H9 (cell line): ENCODE measurements at regions not wholly inside any gene's neighbourhood (a gene's known extent, or its start where the extent isn't known, plus 50 kb on each side); places are given as distances from the start of the nearest gene placed in this dataset.

ENCODE experiments used
- DNase-seq: peaks from one replicate; pipeline ENCODE4 v3.0.0-alpha.2; 2017
- H2AFZ ChIP-seq: one replicate; pipeline ENCODE4 v1.6.1; 2013; ENCODE audit warnings: mild to moderate bottlenecking, low read length, control low read depth, moderate library complexity
- H2AK5ac ChIP-seq: 2 replicates; pipeline ENCODE4 v1.6.1; 2013; ENCODE audit warnings: low read length, control low read depth, mixed read lengths; ENCODE audit not compliant: insufficient read length
- H2BK120ac ChIP-seq: one replicate; pipeline ENCODE4 v1.6.1; 2013; ENCODE audit warnings: low read depth, mild to moderate bottlenecking, low read length, control low read depth, inconsistent platforms; ENCODE audit not compliant: poor library complexity, severe bottlenecking
- H2BK12ac ChIP-seq: 2 replicates; pipeline ENCODE4 v1.6.1; 2013; ENCODE audit warnings: low read length, control low read depth, mixed read lengths, low read depth; ENCODE audit not compliant: insufficient read length
- H2BK15ac ChIP-seq: 2 replicates; pipeline ENCODE4 v1.6.1; 2013; ENCODE audit warnings: low read depth, low read length, control low read depth
- H2BK20ac ChIP-seq: one replicate; pipeline ENCODE4 v1.6.1; 2013; ENCODE audit warnings: low read depth, mild to moderate bottlenecking, low read length, control low read depth, inconsistent platforms; ENCODE audit not compliant: poor library complexity, severe bottlenecking
- H2BK5ac ChIP-seq: 2 replicates; pipeline ENCODE4 v1.6.1; 2013; ENCODE audit warnings: low read length, control low read depth, mixed read lengths; ENCODE audit not compliant: insufficient read length
- H3K14ac ChIP-seq: 2 replicates; pipeline ENCODE4 v1.6.1; 2013; ENCODE audit warnings: low read length, control low read depth; ENCODE audit not compliant: insufficient read depth
- H3K18ac ChIP-seq: 2 replicates; pipeline ENCODE4 v1.6.1; 2013; ENCODE audit warnings: low read depth, mild to moderate bottlenecking, mixed read lengths, low read length, control low read depth; ENCODE audit not compliant: insufficient read length
- H3K23ac ChIP-seq: 2 replicates; pipeline ENCODE4 v1.6.1; 2013; ENCODE audit warnings: low read length, control low read depth, mixed read lengths, low read depth; ENCODE audit not compliant: insufficient read length
- H3K23me2 ChIP-seq: 2 replicates; pipeline ENCODE4 v1.6.1; 2013; ENCODE audit warnings: low read depth, mild to moderate bottlenecking, mixed read lengths, low read length, control low read depth; ENCODE audit not compliant: insufficient read length, poor library complexity, severe bottlenecking
- H3K27ac ChIP-seq: 2 replicates; pipeline ENCODE4 v1.5.1; 2013; ENCODE audit warnings: low read length, control low read depth, mixed read lengths, low read depth; ENCODE audit not compliant: insufficient read length
- H3K27me3 ChIP-seq: 2 replicates; pipeline ENCODE4 v1.6.1; 2013; ENCODE audit warnings: low read length, control low read depth, inconsistent platforms; ENCODE audit not compliant: insufficient read depth
- H3K4ac ChIP-seq: 2 replicates; pipeline ENCODE4 v1.6.1; 2013; ENCODE audit warnings: low read depth, mild to moderate bottlenecking, control low read depth, inconsistent platforms, low read length, moderate library complexity
- H3K4me1 ChIP-seq: 2 replicates; pipeline ENCODE4 v1.6.1; 2013; ENCODE audit warnings: low read length, control low read depth, inconsistent platforms; ENCODE audit not compliant: insufficient read depth
- H3K4me2 ChIP-seq: 2 replicates; pipeline ENCODE4 v1.6.1; 2013; ENCODE audit warnings: low read length, control low read depth, mixed read lengths; ENCODE audit not compliant: insufficient read length, insufficient read depth
- H3K56ac ChIP-seq: 2 replicates; pipeline ENCODE4 v1.6.1; 2013; ENCODE audit warnings: low read depth, mild to moderate bottlenecking, mixed read lengths, low read length, control low read depth; ENCODE audit not compliant: insufficient read length
- H3K79me1 ChIP-seq: 2 replicates; pipeline ENCODE4 v1.6.1; 2013; ENCODE audit warnings: low read depth, mild to moderate bottlenecking, moderate library complexity, low read length, control low read depth, inconsistent platforms; ENCODE audit not compliant: insufficient read depth, poor library complexity, severe bottlenecking
- H3K79me2 ChIP-seq: 2 replicates; pipeline ENCODE4 v1.6.1; 2013; ENCODE audit warnings: low read length, control low read depth, inconsistent platforms; ENCODE audit not compliant: insufficient read depth
- H3K9ac ChIP-seq: 2 replicates; pipeline ENCODE4 v1.6.1; 2013; ENCODE audit warnings: low read length, control low read depth, mixed read lengths; ENCODE audit not compliant: insufficient read length; ENCODE audit errors: extremely low read depth
- H3K9me3 ChIP-seq: one replicate; pipeline ENCODE4 v1.6.1; 2013; ENCODE audit warnings: low read depth, low read length, inconsistent platforms; ENCODE audit not compliant: control insufficient read depth
- H3T11ph ChIP-seq: one replicate; pipeline ENCODE4 v1.6.1; 2013; ENCODE audit warnings: mild to moderate bottlenecking, low read length, control low read depth, inconsistent platforms
- H4K20me1 ChIP-seq: one replicate; pipeline ENCODE4 v1.6.1; 2013; ENCODE audit not compliant: control insufficient read depth, insufficient read length, insufficient read depth
- H4K5ac ChIP-seq: 2 replicates; pipeline ENCODE4 v1.6.1; 2013; ENCODE audit warnings: low read depth, mild to moderate bottlenecking, mixed read lengths, low read length, control low read depth; ENCODE audit not compliant: insufficient read length
- H4K8ac ChIP-seq: replicated peaks from 2 replicates; pipeline ENCODE4 v1.6.1; 2013; ENCODE audit warnings: low read length, control low read depth, mixed read lengths, low read depth; ENCODE audit not compliant: insufficient read length
- H4K91ac ChIP-seq: 2 replicates; pipeline ENCODE4 v1.6.1; 2013; ENCODE audit warnings: low read depth, mild to moderate bottlenecking, moderate library complexity, mixed read lengths, low read length, control low read depth; ENCODE audit not compliant: insufficient read length
- H3K27ac Mint-ChIP-seq, 3 experiments: 2 replicates in 2 of 3; 3 replicates in 1 of 3; pipeline ENCODE4 v1.8.0; 2020 to 2021; ENCODE audit warnings: mixed read lengths in 3 of 3, mild to moderate bottlenecking in 1 of 3, moderate library complexity in 1 of 3
- H3K27me3 Mint-ChIP-seq: 2 replicates; pipeline ENCODE4 v1.8.0; 2021; ENCODE audit warnings: low read depth, mild to moderate bottlenecking, moderate library complexity, mixed read lengths
- H3K36me3 Mint-ChIP-seq, 3 experiments: 2 replicates in 2 of 3; 3 replicates in 1 of 3; pipeline ENCODE4 v1.8.0; 2020 to 2021; ENCODE audit warnings: low read depth in 3 of 3, mixed read lengths in 3 of 3; ENCODE audit not compliant: insufficient read depth in 1 of 3
- H3K4me1 Mint-ChIP-seq, 2 experiments: 2 replicates each; pipeline ENCODE4 v1.8.0; 2020; ENCODE audit warnings: mixed read lengths in 2 of 2
- H3K4me3 Mint-ChIP-seq, 2 experiments: 2 replicates in 1 of 2; 3 replicates in 1 of 2; pipeline ENCODE4 v1.8.0; 2020 to 2021; ENCODE audit warnings: mild to moderate bottlenecking in 2 of 2, mixed read lengths in 2 of 2, moderate library complexity in 1 of 2
- H3K9me3 Mint-ChIP-seq, 2 experiments: 2 replicates in 1 of 2; 3 replicates in 1 of 2; pipeline ENCODE4 v1.8.0; 2020; ENCODE audit warnings: mild to moderate bottlenecking in 2 of 2, mixed read lengths in 2 of 2, moderate library complexity in 1 of 2
- WGBS: extraction: QIAGEN DNeasy Blood & Tissue Kit; methylation state at CpG from one replicate; pipeline ENCODE4 v1.1.7; 2013; ENCODE audit warnings: missing lambda C conversion rate, low lambda C conversion rate, mixed read lengths; ENCODE audit not compliant: insufficient read length; ENCODE audit errors: extremely low coverage; 5-methylcytosine and 5-hydroxymethylcytosine counted together
- TF ChIP-seq, protein P1 (sequence below): fragments of 200-600 bp; sonication (generic); conservative IDR thresholded peaks from 3 replicates; pipeline ENCODE4 v1.8.0; 2021; ENCODE audit warnings: antibody characterized with exemption, mild to moderate bottlenecking

DNA sequence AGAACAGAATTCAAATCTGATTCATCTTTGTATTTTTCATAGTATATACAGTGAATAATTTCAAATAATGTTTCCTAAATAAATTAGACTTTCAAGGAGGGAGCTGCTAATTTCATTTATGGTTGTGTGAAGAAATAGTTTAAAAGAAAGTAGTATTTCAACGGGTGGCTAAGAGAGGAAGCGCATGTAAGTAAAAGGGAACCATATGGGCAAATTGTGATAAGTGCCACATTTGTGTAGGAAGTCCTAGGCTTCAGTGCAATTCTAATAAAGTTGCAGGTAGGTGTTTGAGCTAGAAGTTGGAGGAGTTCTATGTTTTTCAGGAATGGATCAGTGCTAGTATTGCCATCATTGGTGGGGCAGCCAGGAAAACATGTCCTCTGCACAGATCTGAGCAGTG lies 178.8 kb upstream of the PRDM1 start:
- H3K27me3 ChIP-seq, result no peaks in the 10 kb centered on the region
- H4K8ac ChIP-seq, result no peak overlapping the region
- no peak overlapping the region for H3K27ac ChIP-seq
- H3K14ac ChIP-seq, result no peak overlapping the region
- no peak overlapping the region for H2BK20ac ChIP-seq
- no peaks in the 10 kb centered on the region for H3K23me2 ChIP-seq
- no peak overlapping the region for H3K23ac ChIP-seq
- H2AFZ ChIP-seq, result no peak overlapping the region
- Mint-ChIP-seq H3K27ac (no peak overlapping the region), H3K9me3 (no peaks in the 10 kb centered on the region), H3K36me3 (no peaks in the 10 kb centered on the region; a peak in 1 of 7 replicates), H3K4me3 (no peak overlapping the region), H3K27me3 (no peaks in the 10 kb centered on the region; the same call in 1 of the 2 replicates), H3K4me1 (no peaks in the 10 kb centered on the region)
- no peak overlapping the region for H2BK12ac ChIP-seq
- no peaks in the 10 kb centered on the region for H3K4me1 ChIP-seq
- no peak overlapping the region for H3K4ac ChIP-seq
- WGBS, result 100% methylated on average over 1 of the region's 2 CpGs
- H2BK15ac ChIP-seq, result no peak overlapping the region
- no peaks in the 10 kb centered on the region for H3K79me1 ChIP-seq
- H3K9me3 ChIP-seq, result no peaks in the 10 kb centered on the region
- H3K9ac ChIP-seq, result no peak overlapping the region
- no peak overlapping the region for H2BK120ac ChIP-seq
- DNase-seq, result no peak
- TF ChIP-seq, protein P1, sequence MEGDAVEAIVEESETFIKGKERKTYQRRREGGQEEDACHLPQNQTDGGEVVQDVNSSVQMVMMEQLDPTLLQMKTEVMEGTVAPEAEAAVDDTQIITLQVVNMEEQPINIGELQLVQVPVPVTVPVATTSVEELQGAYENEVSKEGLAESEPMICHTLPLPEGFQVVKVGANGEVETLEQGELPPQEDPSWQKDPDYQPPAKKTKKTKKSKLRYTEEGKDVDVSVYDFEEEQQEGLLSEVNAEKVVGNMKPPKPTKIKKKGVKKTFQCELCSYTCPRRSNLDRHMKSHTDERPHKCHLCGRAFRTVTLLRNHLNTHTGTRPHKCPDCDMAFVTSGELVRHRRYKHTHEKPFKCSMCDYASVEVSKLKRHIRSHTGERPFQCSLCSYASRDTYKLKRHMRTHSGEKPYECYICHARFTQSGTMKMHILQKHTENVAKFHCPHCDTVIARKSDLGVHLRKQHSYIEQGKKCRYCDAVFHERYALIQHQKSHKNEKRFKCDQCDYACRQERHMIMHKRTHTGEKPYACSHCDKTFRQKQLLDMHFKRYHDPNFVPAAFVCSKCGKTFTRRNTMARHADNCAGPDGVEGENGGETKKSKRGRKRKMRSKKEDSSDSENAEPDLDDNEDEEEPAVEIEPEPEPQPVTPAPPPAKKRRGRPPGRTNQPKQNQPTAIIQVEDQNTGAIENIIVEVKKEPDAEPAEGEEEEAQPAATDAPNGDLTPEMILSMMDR, result no peak
- H3K79me2 ChIP-seq, result no peaks in the 10 kb centered on the region
- H4K20me1 ChIP-seq, result no peaks in the 10 kb centered on the region
- H3K18ac ChIP-seq, result no peak overlapping the region
- H2BK5ac ChIP-seq, result no peak overlapping the region
- no peak overlapping the region for H4K91ac ChIP-seq
- no peak overlapping the region for H2AK5ac ChIP-seq
- H3K4me2 ChIP-seq, result no peak overlapping the region
- H3T11ph ChIP-seq, result no peak overlapping the region
- H4K5ac ChIP-seq, result no peak overlapping the region
- no peak overlapping the region for H3K56ac ChIP-seq
